Pancreas (tissue), 10 donors: ENCODE measurements at regions not wholly inside any gene's neighbourhood (a gene's known extent, or its start where the extent isn't known, plus 50 kb on each side); places are given as distances from the start of the nearest gene placed in this dataset.

Source experiments
- ATAC-seq, 4 donors: fragments of 200-7000 bp; cut with Tn5 transposase; one replicate each; pipeline versions ENCODE4 v1.8.0 to v1.9.1; 2020; ENCODE audit warnings: mild to moderate bottlenecking in 4 of 4, moderate library complexity in 4 of 4
- DNase-seq, 6 donors: peaks; one replicate each; pipeline ENCODE4 v3.0.0-alpha.2; 2020
- FAIRE-seq: peaks from 2 replicates; lab custom pipeline; 2012; peaks lifted over from hg19 to GRCh38; lab: Jason Lieb, UNC
- H3K27ac ChIP-seq, 4 donors: fragments of 200-600 bp; sonication (generic); 1 replicate in 3 of 4; 2 replicates in 1 of 4; pipeline versions ENCODE4 v1.5.0 to v1.8.0; 2020
- H3K27me3 ChIP-seq, 4 donors: fragments of 200-600 bp; one replicate each; pipeline ENCODE4 v1.8.0; 2021
- H3K36me3 ChIP-seq, 3 donors: fragments of 200-600 bp; sonication (generic) in 1 of 3; one replicate each; pipeline versions ENCODE4 v1.5.0 to v1.8.0; 2020 to 2021
- H3K4me1 ChIP-seq, 3 donors: fragments of 200-600 bp; one replicate each; pipeline ENCODE4 v1.8.0; 2021
- H3K4me3 ChIP-seq, 4 donors: fragments of 200-600 bp; sonication (generic) in 2 of 4; one replicate each; pipeline versions ENCODE4 v1.5.0 to v1.8.0; 2020 to 2021
- H3K9me3 ChIP-seq, 4 donors: fragments of 200-600 bp; one replicate each; pipeline ENCODE4 v1.8.0; 2021
- whole genome bisulfite sequencing, 2 donors: extraction: QIAGEN DNeasy Blood & Tissue Kit; methylation state at CpG; one replicate each; pipeline ENCODE4 v1.1.7; 2013; 5-methylcytosine and 5-hydroxymethylcytosine counted together
- intact Hi-C, 3 donors: fragments of 100-400 bp; cut with DNase I; formaldehyde crosslinking; loops; one replicate each; pipeline versions ENCODE4 v1.11.1 to v1.14.2; 2022
- TF ChIP-seq, protein P1 (sequence below), 4 donors: fragments of 200-600 bp; sonication (generic) in 3 of 4; IDR thresholded peaks; one replicate each; pipeline versions ENCODE4 v1.5.0 to v1.8.0; 2021; ENCODE audit warnings: antibody characterized with exemption in 4 of 4
- donor health status: healthy with polysubstance abuse.
- donor health status: DM: no; HTN: no; CAD: no; lungs with moderate emphysema.
- donor health status: DM: no; HTN: no; CAD: no.
- donor health status: control.
- donor health status: control.
- donor health status: Bipolar disorder and iron deficiency.
- donor health status: DM: yes; HTN: yes; CAD: no.
- donor health status: DM: no; HTN: no; CAD: no.
- donor health status: DM: no; HTN: no; CAD: no.
- donor health status: DM: yes; HTN: yes; CAD: no.

DNA sequence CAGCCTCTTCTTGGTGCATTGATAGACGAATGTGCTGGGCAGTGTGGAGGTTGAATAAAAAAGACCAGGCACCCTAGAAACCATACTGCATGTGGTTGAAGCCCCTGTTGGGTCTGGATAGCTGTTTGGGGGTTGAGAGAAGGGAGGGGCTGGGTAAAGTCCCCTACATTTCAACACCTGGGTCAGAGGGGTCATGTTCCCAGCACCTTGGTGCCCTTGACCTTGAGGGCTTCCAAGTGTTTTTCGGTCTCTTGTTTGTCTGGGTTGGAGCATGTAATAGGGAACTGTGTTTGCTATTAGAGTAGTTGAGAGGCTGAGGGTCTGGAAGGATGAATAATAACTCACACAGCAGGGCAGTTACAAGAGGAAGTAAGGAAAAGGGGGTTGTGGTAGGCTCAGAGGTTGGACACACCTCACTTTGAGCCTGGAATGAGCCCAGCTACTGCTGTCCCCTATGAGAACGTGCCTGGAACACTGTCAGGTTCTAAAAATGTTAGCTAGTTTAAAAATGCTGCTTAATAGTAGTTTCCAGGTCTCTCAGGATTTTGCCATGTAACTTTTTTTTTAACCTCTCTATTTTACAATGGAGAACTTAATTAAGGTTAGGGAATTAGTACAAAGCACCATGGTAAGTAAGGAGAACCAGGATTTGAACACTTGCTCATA, 155.2 kb upstream of the SPRY4 start:
- FAIRE-seq, result no peak
- peaks cover 0 to 3% (median 0%) of the 10 kb centered on the region in 4 donors for H3K27me3 ChIP-seq
- H3K9me3 ChIP-seq, result no peaks in the 10 kb centered on the region
- no peak overlapping the region for H3K4me3 ChIP-seq
- H3K36me3 ChIP-seq, result no peaks in the 10 kb centered on the region
- intact Hi-C loops, result no loop called here
- ATAC-seq, result no peak
- H3K27ac ChIP-seq, result no peak overlapping the region
- 45 to 52% methylated on average over 3 of the region's 3 CpGs for WGBS, 2 donors
- TF ChIP-seq, protein P1, sequence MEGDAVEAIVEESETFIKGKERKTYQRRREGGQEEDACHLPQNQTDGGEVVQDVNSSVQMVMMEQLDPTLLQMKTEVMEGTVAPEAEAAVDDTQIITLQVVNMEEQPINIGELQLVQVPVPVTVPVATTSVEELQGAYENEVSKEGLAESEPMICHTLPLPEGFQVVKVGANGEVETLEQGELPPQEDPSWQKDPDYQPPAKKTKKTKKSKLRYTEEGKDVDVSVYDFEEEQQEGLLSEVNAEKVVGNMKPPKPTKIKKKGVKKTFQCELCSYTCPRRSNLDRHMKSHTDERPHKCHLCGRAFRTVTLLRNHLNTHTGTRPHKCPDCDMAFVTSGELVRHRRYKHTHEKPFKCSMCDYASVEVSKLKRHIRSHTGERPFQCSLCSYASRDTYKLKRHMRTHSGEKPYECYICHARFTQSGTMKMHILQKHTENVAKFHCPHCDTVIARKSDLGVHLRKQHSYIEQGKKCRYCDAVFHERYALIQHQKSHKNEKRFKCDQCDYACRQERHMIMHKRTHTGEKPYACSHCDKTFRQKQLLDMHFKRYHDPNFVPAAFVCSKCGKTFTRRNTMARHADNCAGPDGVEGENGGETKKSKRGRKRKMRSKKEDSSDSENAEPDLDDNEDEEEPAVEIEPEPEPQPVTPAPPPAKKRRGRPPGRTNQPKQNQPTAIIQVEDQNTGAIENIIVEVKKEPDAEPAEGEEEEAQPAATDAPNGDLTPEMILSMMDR (IDR thresholded peaks at IDR 0.05), result no peak
- no peak for DNase-seq
- no peaks in the 10 kb centered on the region for H3K4me1 ChIP-seq

DNA sequence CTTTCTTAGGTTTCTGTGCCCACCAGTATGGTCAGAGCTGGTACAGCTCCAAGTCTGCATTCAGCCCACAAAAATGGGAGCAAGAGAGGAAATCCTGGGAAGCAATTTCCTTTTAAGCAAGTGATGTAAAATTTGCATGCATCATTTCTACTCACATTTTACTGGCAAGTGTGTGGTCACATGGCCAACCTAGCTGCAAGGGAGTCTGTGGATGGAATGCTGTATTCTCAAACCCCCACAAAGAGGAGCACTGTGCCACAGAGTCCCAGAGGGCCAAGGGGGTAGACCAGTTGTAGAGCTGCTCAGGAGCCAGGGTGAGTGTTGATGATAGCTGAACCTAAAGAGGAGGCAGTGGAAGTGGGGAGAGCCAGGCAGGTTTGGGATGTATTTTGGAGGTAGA, 154.3 kb upstream of the SPRY4 start:
- H3K36me3 ChIP-seq, result no peaks in the 10 kb centered on the region
- H3K27ac ChIP-seq, result no peak overlapping the region
- no peaks in the 10 kb centered on the region for H3K4me1 ChIP-seq
- peaks cover 0 to 3% (median 0%) of the 10 kb centered on the region in 4 donors for H3K27me3 ChIP-seq
- DNase-seq, result no peak
- FAIRE-seq, result no peak
- H3K9me3 ChIP-seq, result no peaks in the 10 kb centered on the region
- ATAC-seq, result no peak
- no peak overlapping the region for H3K4me3 ChIP-seq
- TF ChIP-seq, protein P1 (IDR thresholded peaks at IDR 0.05), result no peak
- intact Hi-C loops, result no loop called here

DNA sequence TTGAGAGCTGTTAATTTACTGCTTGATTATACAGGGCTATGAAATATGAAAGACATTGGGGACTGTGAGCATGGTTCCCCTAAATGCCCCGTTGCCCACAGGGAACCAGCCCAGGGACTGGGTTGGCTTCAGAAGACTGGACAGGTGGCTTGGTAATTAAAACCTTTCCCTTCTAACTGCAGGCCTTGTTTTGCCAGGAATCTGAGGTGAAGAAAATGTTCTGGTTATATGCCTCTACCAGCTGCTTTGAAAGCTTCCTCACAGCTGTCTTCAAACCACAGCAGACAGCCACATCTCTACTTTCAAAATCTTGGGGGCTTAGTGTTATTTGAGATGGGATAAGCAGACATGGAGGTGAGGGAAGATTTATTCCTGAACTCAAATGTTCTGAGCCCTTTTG, 153.3 kb upstream of the SPRY4 start:
- H3K9me3 ChIP-seq, result no peaks in the 10 kb centered on the region
- intact Hi-C loops, result no loop called here
- no peak for FAIRE-seq
- no peaks in the 10 kb centered on the region for H3K36me3 ChIP-seq
- no peaks in the 10 kb centered on the region for H3K4me1 ChIP-seq
- no peak for ATAC-seq
- H3K27me3 ChIP-seq, result peaks cover 0 to 3% (median 0%) of the 10 kb centered on the region in 4 donors
- WGBS, 2 donors, result 70 to 90% methylated on average over 1 of the region's 1 CpG
- no peak for DNase-seq
- H3K27ac ChIP-seq, result no peak overlapping the region
- TF ChIP-seq, protein P1 (IDR thresholded peaks at IDR 0.05), result no peak
- no peak overlapping the region for H3K4me3 ChIP-seq

DNA sequence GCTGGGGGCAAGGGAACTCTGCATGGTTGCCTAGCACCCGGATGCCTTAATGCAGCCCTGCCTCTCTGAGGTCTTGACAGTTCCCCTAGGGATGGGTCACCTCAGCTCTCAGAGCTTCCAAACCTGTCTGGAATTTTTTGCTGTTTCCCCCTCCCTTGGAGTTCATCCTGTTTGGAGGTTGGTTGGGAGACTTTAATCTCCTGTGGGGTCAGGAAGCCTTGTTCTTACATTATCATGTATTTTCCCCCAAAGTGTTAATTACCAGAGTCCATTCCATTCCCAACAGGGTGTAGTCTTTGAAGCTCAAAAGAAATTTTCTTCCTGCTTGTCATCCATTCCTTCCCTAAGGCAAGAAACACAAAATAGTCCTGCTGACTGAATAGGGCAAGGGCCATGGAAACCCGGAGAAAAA, 150.3 kb upstream of the SPRY4 start:
- no peaks in the 10 kb centered on the region for H3K36me3 ChIP-seq
- no peak for FAIRE-seq
- H3K9me3 ChIP-seq, result no peaks in the 10 kb centered on the region
- intact Hi-C loops, result no loop called here
- ATAC-seq, result no peak
- WGBS, 2 donors, result 63 to 66% methylated on average over 2 of the region's 2 CpGs
- peaks cover 0 to 1% (median 0%) of the 10 kb centered on the region in 4 donors for H3K27me3 ChIP-seq
- TF ChIP-seq, protein P1 (IDR thresholded peaks at IDR 0.05), result no peak
- DNase-seq, result no peak
- no peaks in the 10 kb centered on the region for H3K4me1 ChIP-seq
- no peak overlapping the region for H3K4me3 ChIP-seq
- H3K27ac ChIP-seq, result no peak overlapping the region

DNA sequence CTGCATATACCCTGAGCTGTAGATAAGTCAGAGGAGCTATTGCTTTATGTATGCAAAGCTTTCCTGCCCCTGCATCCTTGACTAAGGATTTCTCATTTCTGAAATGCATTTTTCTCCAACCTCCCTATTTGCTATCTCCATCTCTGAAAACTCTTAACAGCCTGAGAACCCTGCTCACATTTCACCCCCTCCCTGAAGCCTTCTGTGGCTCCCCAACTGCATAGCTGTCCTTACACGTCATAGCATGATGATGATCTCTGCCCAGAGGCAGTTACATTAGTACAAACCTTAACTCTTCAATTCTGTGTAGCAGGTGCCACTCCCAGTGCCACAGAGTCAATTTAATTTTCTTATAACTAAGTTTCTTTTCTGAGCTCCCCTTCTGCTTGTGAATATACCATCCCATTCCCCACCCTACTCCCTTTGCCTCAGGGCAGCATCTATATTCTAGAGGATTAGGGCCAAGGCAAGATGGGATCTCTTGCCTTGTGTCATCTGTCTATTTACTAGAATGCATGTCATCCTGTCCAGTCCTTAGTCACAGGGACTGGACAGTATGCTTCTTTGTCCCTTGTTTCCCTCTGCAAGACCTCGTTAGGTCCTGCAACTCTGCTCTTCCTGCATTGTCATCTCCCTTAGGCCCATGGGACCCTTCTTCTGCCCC, 149.7 kb upstream of the SPRY4 start:
- ATAC-seq, result no peak
- intact Hi-C loops, result no loop called here

More for the DNA sequence above, 149.7 kb upstream of the SPRY4 start:
- 71 to 81% methylated on average over 2 of the region's 2 CpGs for WGBS, 2 donors
- Histone ChIP-seq H3K9me3 (no peaks in the 10 kb centered on the region), H3K27ac (no peak overlapping the region), H3K27me3 (no peaks in the 10 kb centered on the region), H3K4me1 (no peaks in the 10 kb centered on the region), H3K36me3 (no peaks in the 10 kb centered on the region), H3K4me3 (no peak overlapping the region)
- FAIRE-seq (no peak), DNase-seq (no peak)
- TF ChIP-seq, protein P1 (IDR thresholded peaks at IDR 0.05), result no peak
